Endothelial cell of umbilical vein (primary cell): ENCODE measurements at regions not wholly inside any gene's neighbourhood (a gene's known extent, or its start where the extent isn't known, plus 50 kb on each side); places are given as distances from the start of the nearest gene placed in this dataset.

Experiments
- BruUV-seq: library from RNA; stranded (reverse); fragments of 400-500 nt; replicated peaks from 2 replicates; lab custom pipeline; 2021; lab: Mats Ljungman, UMichigan
- CTCF ChIA-PET: fragments of 300-600, 350-600 bp; sonication (Branson Sonifier 250); formaldehyde crosslinking; loops from one replicate; lab custom pipeline; 2021; ENCODE audit warnings: antibody characterized with exemption, inconsistent platforms; lab: Charles Lee
- POLR2A ChIA-PET: fragments of 300-600, 350-600 bp; sonication (Branson Sonifier 250); formaldehyde crosslinking; loops from one replicate; lab custom pipeline; 2021; ENCODE audit warnings: antibody characterized with exemption, inconsistent platforms; lab: Charles Lee
- DNase-seq: peaks from one replicate; pipeline ENCODE4 v3.0.0-alpha.2; 2011; ENCODE audit warnings: low read depth, low spot score
- FAIRE-seq: peaks from 2 replicates; lab custom pipeline; 2011; peaks lifted over from hg19 to GRCh38; lab: Jason Lieb, UNC
- H2AFZ ChIP-seq: 2 replicates; pipeline ENCODE4 v1.6.0; 2012; ENCODE audit warnings: low read depth, low read length, control low read depth, inconsistent platforms
- H3K27ac ChIP-seq: 2 replicates; pipeline ENCODE4 v1.5.1; 2011; ENCODE audit warnings: low read depth, mild to moderate bottlenecking, control low read depth, low read length, moderate library complexity; ENCODE audit not compliant: insufficient read depth
- H3K27me3 ChIP-seq, 2 experiments: 2 replicates each; pipeline versions ENCODE4 v1.6.0 to v1.6.1; 2011; ENCODE audit warnings: low read length in 2 of 2, mixed read lengths in 1 of 2; ENCODE audit not compliant: control insufficient read depth in 2 of 2, insufficient read depth in 2 of 2
- H3K36me3 ChIP-seq, 2 experiments: 2 replicates in 1 of 2; 3 replicates in 1 of 2; pipeline ENCODE4 v1.5.1; 2011; ENCODE audit warnings: low read length in 2 of 2, mild to moderate bottlenecking in 1 of 2, moderate library complexity in 1 of 2; ENCODE audit not compliant: control insufficient read depth in 2 of 2, insufficient read depth in 2 of 2; ENCODE audit errors: extremely low read depth in 1 of 2
- H3K4me1 ChIP-seq: 3 replicates; pipeline ENCODE4 v1.5.1; 2011; ENCODE audit warnings: mild to moderate bottlenecking, low read length; ENCODE audit not compliant: control insufficient read depth, insufficient read depth; ENCODE audit errors: extremely low read depth
- H3K4me2 ChIP-seq: 2 replicates; pipeline ENCODE4 v1.6.1; 2011; ENCODE audit warnings: low read length, control low read depth, mixed read lengths; ENCODE audit not compliant: insufficient read depth
- H3K4me3 ChIP-seq, 3 experiments: fragments of 200-600 bp in 1 of 3; sonication (generic), shearing (Covaris generic) in 1 of 3; replicated peaks in 1 of 3; 2 replicates each; pipeline ENCODE4 v1.5.1; 2011 to 2016; ENCODE audit warnings: control low read depth in 3 of 3, low read length in 3 of 3, mild to moderate bottlenecking in 2 of 3, inconsistent platforms in 1 of 3, low read depth in 1 of 3, moderate library complexity in 1 of 3; ENCODE audit not compliant: insufficient read depth in 1 of 3
- H3K79me2 ChIP-seq: 2 replicates; pipeline ENCODE4 v1.6.0; 2012; ENCODE audit warnings: low read length, inconsistent platforms; ENCODE audit not compliant: control insufficient read depth, insufficient read depth
- H3K9ac ChIP-seq: replicated peaks from 2 replicates; pipeline ENCODE3; 2011; ENCODE audit warnings: low read length, control low read depth; ENCODE audit not compliant: insufficient read depth; ENCODE audit errors: extremely low read depth
- H3K9me1 ChIP-seq: replicated peaks from 3 replicates; pipeline ENCODE4 v1.6.0; 2011; ENCODE audit warnings: mild to moderate bottlenecking, low read length; ENCODE audit not compliant: control insufficient read depth, insufficient read depth; ENCODE audit errors: extremely low read depth
- H3K9me3 ChIP-seq: replicated peaks from 2 replicates; pipeline ENCODE4 v1.5.1; 2012; ENCODE audit warnings: low read length, inconsistent platforms; ENCODE audit not compliant: control insufficient read depth, insufficient read depth
- H4K20me1 ChIP-seq: replicated peaks from 2 replicates; pipeline ENCODE3; 2011; ENCODE audit warnings: mild to moderate bottlenecking, low read length; ENCODE audit not compliant: control insufficient read depth, insufficient read depth; ENCODE audit errors: extremely low read depth
- CTCF ChIP-seq, 2 donors: IDR thresholded peaks; 1 replicate in 1 of 2; 2 replicates in 1 of 2; pipeline ENCODE4 v1.5.1; 2011; ENCODE audit warnings: low read length in 2 of 2, mild to moderate bottlenecking in 2 of 2, moderate library complexity in 2 of 2, control low read depth in 1 of 2, inconsistent platforms in 1 of 2, low read depth in 1 of 2; ENCODE audit not compliant: insufficient read depth in 1 of 2; ENCODE audit errors: extremely low read depth in 1 of 2
- EZH2 ChIP-seq: IDR thresholded peaks from 2 replicates; pipeline ENCODE4 v1.6.1; 2012; ENCODE audit warnings: borderline replicate concordance, low read depth, mild to moderate bottlenecking, moderate library complexity, low read length, inconsistent platforms; ENCODE audit not compliant: severe bottlenecking
- FOS ChIP-seq: IDR thresholded peaks from 2 replicates; pipeline ENCODE4 v1.6.1; 2011; ENCODE audit warnings: mild to moderate bottlenecking, low read length, moderate library complexity, borderline replicate concordance; ENCODE audit not compliant: insufficient read depth
- GATA2 ChIP-seq: IDR thresholded peaks from 2 replicates; pipeline ENCODE4 v1.7.0; 2011; ENCODE audit warnings: low read depth, mild to moderate bottlenecking, moderate library complexity, mixed read lengths, low read length; ENCODE audit not compliant: insufficient read length, insufficient read depth
- JUN ChIP-seq: IDR thresholded peaks from 2 replicates; pipeline ENCODE4 v1.6.1; 2011; ENCODE audit warnings: borderline replicate concordance, low read depth; ENCODE audit not compliant: insufficient read length, insufficient read depth
- MAX ChIP-seq: IDR thresholded peaks from 2 replicates; pipeline ENCODE4 v1.6.1; 2011; ENCODE audit not compliant: insufficient read depth, insufficient read length
- MYC ChIP-seq: IDR thresholded peaks from one replicate; pipeline ENCODE4 v1.6.1; 2011; ENCODE audit warnings: mild to moderate bottlenecking, low read depth, low read length
- POLR2A ChIP-seq: IDR thresholded peaks from 2 replicates; pipeline ENCODE4 v1.6.1; 2012; ENCODE audit warnings: low read depth, mild to moderate bottlenecking, control low read depth, low read length
- POLR2AphosphoS5 ChIP-seq: IDR thresholded peaks from 2 replicates; pipeline ENCODE4 v1.6.1; 2012; ENCODE audit warnings: low read depth, mild to moderate bottlenecking, control low read depth, low read length, moderate library complexity; ENCODE audit not compliant: insufficient read depth
- dilution Hi-C: fragments of 300-500 bp; cut with MboI; formaldehyde crosslinking; loops from one replicate; pipeline ENCODE4 v1.15.0; 2019; ENCODE audit warnings: low sequenced_read_pairs; ENCODE audit not compliant: extremely low pct_ligation_motif_present
- intact Hi-C: fragments of 100-400 bp; cut with micrococcal nuclease; formaldehyde crosslinking; loops from one replicate; pipeline ENCODE4 v1.10.0; 2022

- no peak overlapping the region for H2AFZ ChIP-seq
- BruUV-seq = no TSS peak
- H3K27me3 ChIP-seq = no peaks in the 10 kb centered on the region
- H3K9me1 ChIP-seq = no peaks in the 10 kb centered on the region
- H3K9ac ChIP-seq = no peak overlapping the region
- no peak overlapping the region for H3K4me2 ChIP-seq
- H3K79me2 ChIP-seq = no peaks in the 10 kb centered on the region
- ChIA-PET POLR2A (no interaction called here), CTCF (no interaction called here)
- no peak overlapping the region for H3K27ac ChIP-seq
- H3K4me3 ChIP-seq = no peak overlapping the region
- no peaks in the 10 kb centered on the region for H3K4me1 ChIP-seq
- no peaks in the 10 kb centered on the region for H3K36me3 ChIP-seq
- intact Hi-C loops = no loop called here
- TF ChIP-seq POLR2AphosphoS5 (no peak), EZH2 (no peak), CTCF (IDR thresholded peaks at IDR 0.05; ENCODE audit: extremely low read depth in 1 of 2, insufficient read depth in 1 of 2, low read depth in 1 of 2, low read length in 2 of 2) (no peak), JUN (no peak), POLR2A (no peak), GATA2 (no peak), MYC (no peak), FOS (no peak), MAX (no peak)
- H3K9me3 ChIP-seq = no peaks in the 10 kb centered on the region
- DNase-seq = peak; percentile 4
- dilution Hi-C loops = no loop called here
- H4K20me1 ChIP-seq = no peaks in the 10 kb centered on the region
- FAIRE-seq = no peak
Measured at GRCh38 chr4:7124689-7125442, 57.0 kb upstream of the GRPEL1 start.
